Mucosa of rectum (tissue), 2 donors: ENCODE measurements at regions not wholly inside any gene's neighbourhood (a gene's known extent, or its start where the extent isn't known, plus 50 kb on each side); places are given as distances from the start of the nearest gene placed in this dataset.

ENCODE experiments used
- H3K27ac ChIP-seq, 2 donors: one replicate each; pipeline ENCODE4 v1.7.0; 2013; ENCODE audit warnings: inconsistent platforms in 2 of 2, low read depth in 2 of 2, low read length in 2 of 2
- H3K27me3 ChIP-seq, 2 donors: one replicate each; pipeline ENCODE4 v1.7.0; 2013; ENCODE audit warnings: low read length in 2 of 2; ENCODE audit not compliant: control insufficient read depth in 2 of 2, insufficient read depth in 2 of 2
- H3K36me3 ChIP-seq, 2 donors: one replicate each; pipeline ENCODE4 v1.7.0; 2013; ENCODE audit warnings: low read length in 2 of 2; ENCODE audit not compliant: control insufficient read depth in 2 of 2, insufficient read depth in 2 of 2
- H3K4me1 ChIP-seq, 2 donors: one replicate each; pipeline ENCODE4 v1.7.0; 2013; ENCODE audit warnings: low read length in 2 of 2, mild to moderate bottlenecking in 1 of 2; ENCODE audit not compliant: control insufficient read depth in 2 of 2, insufficient read depth in 2 of 2
- H3K4me3 ChIP-seq, 2 donors: one replicate each; pipeline ENCODE4 v1.7.0; 2013; ENCODE audit warnings: low read length in 2 of 2
- H3K9ac ChIP-seq, 2 donors: one replicate each; pipeline ENCODE4 v1.7.0; 2013; ENCODE audit warnings: low read length in 2 of 2, low read depth in 1 of 2, mild to moderate bottlenecking in 1 of 2
- H3K9me3 ChIP-seq, 2 donors: one replicate each; pipeline ENCODE4 v1.7.0; 2013; ENCODE audit warnings: low read length in 2 of 2; ENCODE audit not compliant: control insufficient read depth in 2 of 2
- donor health status: healthy.
- donor health status: Normal muscosa, but diverticular disease.

- Histone ChIP-seq H3K4me3 (no peak overlapping the region), H3K9me3 (peaks cover 0 to 2% of the 10 kb centered on the region in 2 donors), H3K4me1 (no peaks in the 10 kb centered on the region), H3K27me3 (no peaks in the 10 kb centered on the region), H3K9ac (no peak overlapping the region), H3K27ac (no peak overlapping the region), H3K36me3 (no peaks in the 10 kb centered on the region)
These were observed 371.9 kb upstream of the SHH start for GRCh38 chr7:156184164-156184563.

DNA sequence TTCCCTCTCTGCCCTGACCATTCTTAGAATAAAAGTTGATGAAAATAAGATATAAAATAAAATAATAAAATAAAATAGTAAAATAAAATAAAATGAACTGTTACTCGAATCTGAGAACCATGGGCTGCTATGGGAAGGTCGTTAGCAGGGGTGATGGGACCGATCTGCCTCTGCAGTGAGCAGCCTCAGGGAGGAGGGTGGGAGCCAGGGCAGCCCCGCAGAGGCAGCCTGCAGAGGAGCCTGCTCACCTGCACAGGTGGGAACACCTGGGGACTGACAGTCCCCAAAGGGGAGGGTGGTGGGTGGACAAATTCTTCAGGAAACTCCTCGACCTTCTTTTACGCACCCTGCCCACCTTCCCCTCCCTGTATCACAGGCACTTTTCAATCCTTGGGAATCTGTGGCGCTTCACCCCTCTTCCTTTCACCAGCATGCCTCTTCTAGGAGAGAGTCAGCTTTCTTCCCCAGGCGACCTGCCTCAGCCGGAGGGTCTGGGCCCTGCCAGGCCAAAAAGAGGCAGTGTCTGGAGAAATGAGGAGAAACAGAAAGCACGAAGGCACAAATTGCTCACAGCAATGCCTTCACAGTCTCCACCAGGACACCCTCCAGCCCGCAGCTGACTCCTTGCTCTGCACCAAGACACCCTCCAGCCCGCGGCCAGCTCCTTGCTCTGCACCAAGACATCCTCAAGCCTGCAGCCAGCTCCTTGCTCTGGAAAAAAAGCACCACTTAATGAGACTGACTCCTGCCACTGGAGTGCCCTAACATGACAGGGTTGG is 368.4 kb upstream of the SHH start:
- H3K27ac ChIP-seq: no peak overlapping the region
- H3K27me3 ChIP-seq: no peaks in the 10 kb centered on the region
- H3K36me3 ChIP-seq: no peaks in the 10 kb centered on the region

DNA sequence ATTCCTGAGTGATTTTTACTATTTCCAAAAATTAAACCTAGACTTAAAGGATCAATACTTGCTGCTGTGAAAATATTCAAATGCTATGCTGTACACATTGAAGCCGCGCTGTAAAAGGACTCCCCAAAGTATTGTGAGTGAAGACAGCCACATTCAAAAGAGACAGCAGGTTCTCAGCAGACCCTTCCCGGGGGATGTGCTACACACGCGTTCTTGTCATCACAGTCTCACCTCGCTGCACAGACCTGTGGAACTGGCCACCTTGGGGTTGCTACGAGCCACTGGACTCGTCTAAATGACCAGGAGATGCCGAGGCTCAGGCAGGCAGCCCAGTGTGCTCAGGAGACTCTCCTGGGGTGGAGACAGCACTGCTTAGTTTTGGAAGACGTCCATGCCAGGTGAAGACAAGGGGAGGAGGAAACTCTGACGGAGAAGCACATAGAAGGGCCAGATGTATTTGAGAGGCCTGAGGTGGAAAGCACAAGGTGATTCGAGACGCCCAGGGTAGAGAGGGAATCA is 367.7 kb upstream of the SHH start:
- Histone ChIP-seq H3K4me1 (no peaks in the 10 kb centered on the region), H3K36me3 (no peaks in the 10 kb centered on the region), H3K27me3 (no peaks in the 10 kb centered on the region), H3K9me3 (no peaks in the 10 kb centered on the region), H3K27ac (no peak overlapping the region), H3K4me3 (no peak overlapping the region), H3K9ac (no peak overlapping the region)

More for the DNA sequence above, 368.4 kb upstream of the SHH start:
- Histone ChIP-seq H3K9ac (no peak overlapping the region), H3K4me1 (no peaks in the 10 kb centered on the region), H3K9me3 (no peaks in the 10 kb centered on the region), H3K4me3 (no peak overlapping the region)

- Histone ChIP-seq H3K27me3 (no peaks in the 10 kb centered on the region), H3K9ac (no peak overlapping the region), H3K9me3 (no peaks in the 10 kb centered on the region), H3K4me3 (no peak overlapping the region), H3K27ac (no peak overlapping the region), H3K4me1 (no peaks in the 10 kb centered on the region), H3K36me3 (no peaks in the 10 kb centered on the region)
These were observed 366.6 kb upstream of the SHH start for GRCh38 chr7:156178857-156179256.

- Histone ChIP-seq H3K9me3 (no peaks in the 10 kb centered on the region), H3K27me3 (no peaks in the 10 kb centered on the region), H3K4me3 (no peak overlapping the region), H3K27ac (no peak overlapping the region), H3K4me1 (no peaks in the 10 kb centered on the region), H3K9ac (no peak overlapping the region), H3K36me3 (no peaks in the 10 kb centered on the region)
These were observed 366.0 kb upstream of the SHH start for GRCh38 chr7:156178214-156178613.

DNA sequence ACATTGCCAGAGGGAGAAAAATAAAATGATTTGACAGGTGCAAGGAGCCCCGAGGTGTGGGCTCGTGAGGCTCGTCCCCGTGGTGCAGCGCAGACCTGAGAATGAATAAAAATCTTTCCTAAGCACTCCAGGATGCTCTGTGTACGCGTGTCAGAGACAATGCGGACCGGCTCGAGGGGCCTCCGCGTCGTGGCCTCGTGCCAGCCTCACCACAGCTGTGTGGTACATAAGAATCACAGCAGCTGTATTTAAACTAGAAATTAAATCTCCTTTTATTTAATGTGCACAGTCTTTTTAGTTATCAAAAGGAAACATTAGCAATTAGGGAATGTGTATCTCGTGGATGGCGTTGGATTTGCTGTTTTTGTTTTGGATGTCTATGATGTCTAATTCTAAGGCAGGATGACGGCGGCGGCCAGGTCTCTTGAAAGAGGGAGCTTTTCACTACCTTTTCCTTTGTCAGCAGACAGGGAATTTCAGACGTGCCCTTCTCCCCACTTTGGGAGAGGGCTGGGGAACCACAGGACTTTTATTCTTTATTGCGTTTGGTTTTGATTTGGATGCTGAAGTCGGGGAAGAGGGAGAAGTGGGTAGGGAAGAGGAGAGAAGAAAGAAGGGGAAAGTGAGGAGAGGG is 365.3 kb upstream of the SHH start:
- H3K9ac ChIP-seq: no peak overlapping the region
- H3K27ac ChIP-seq: no peak overlapping the region
- H3K4me3 ChIP-seq: no peak overlapping the region
- H3K36me3 ChIP-seq: no peaks in the 10 kb centered on the region
- no peaks in the 10 kb centered on the region for H3K27me3 ChIP-seq
- no peaks in the 10 kb centered on the region for H3K9me3 ChIP-seq
- no peaks in the 10 kb centered on the region for H3K4me1 ChIP-seq

- Histone ChIP-seq H3K27me3 (no peaks in the 10 kb centered on the region), H3K4me1 (no peaks in the 10 kb centered on the region), H3K9me3 (no peaks in the 10 kb centered on the region), H3K27ac (no peak overlapping the region), H3K4me3 (no peak overlapping the region), H3K36me3 (no peaks in the 10 kb centered on the region), H3K9ac (no peak overlapping the region)
These were observed 363.8 kb upstream of the SHH start for GRCh38 chr7:156176039-156176438.

GRCh38 chr7:156175003-156175402 is 362.7 kb upstream of the SHH start:
- H3K9me3 ChIP-seq: no peaks in the 10 kb centered on the region
- no peak overlapping the region for H3K4me3 ChIP-seq
- H3K27ac ChIP-seq: no peak overlapping the region
- H3K27me3 ChIP-seq: no peaks in the 10 kb centered on the region
- H3K4me1 ChIP-seq: no peaks in the 10 kb centered on the region
- H3K36me3 ChIP-seq: no peaks in the 10 kb centered on the region
- no peak overlapping the region for H3K9ac ChIP-seq

DNA sequence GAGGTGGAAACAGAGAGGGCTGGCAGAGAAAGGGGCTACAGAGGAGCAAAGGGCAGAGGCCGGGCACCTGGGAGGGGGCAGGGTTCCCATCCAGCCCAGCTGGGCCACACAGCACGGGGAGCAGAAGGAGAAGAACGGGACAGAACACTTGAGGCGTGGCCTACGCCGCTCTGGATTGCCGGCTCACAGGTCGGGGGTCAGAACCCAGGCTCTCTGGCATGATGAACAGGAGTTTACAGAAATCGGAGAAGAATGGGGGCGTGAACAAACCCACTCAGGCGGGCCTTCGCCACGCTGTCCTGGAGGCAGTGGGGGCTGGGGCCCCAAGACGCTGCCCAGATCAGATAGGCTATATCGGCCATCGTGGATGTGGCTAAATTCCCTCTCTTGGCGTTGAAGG is 362.2 kb upstream of the SHH start:
- H3K4me3 ChIP-seq: no peak overlapping the region
- H3K9ac ChIP-seq: no peak overlapping the region
- no peaks in the 10 kb centered on the region for H3K4me1 ChIP-seq
- H3K27me3 ChIP-seq: no peaks in the 10 kb centered on the region
- H3K27ac ChIP-seq: no peak overlapping the region
- no peaks in the 10 kb centered on the region for H3K9me3 ChIP-seq
- no peaks in the 10 kb centered on the region for H3K36me3 ChIP-seq

GRCh38 chr7:156173748-156174353 is 361.6 kb upstream of the SHH start:
- Histone ChIP-seq H3K4me1 (no peaks in the 10 kb centered on the region), H3K9me3 (no peaks in the 10 kb centered on the region), H3K27me3 (no peaks in the 10 kb centered on the region), H3K36me3 (no peaks in the 10 kb centered on the region), H3K9ac (no peak overlapping the region), H3K4me3 (no peak overlapping the region), H3K27ac (no peak overlapping the region)
